HepG2 (cell line): ENCODE measurements at regions not wholly inside any gene's neighbourhood (a gene's known extent, or its start where the extent isn't known, plus 50 kb on each side); places are given as distances from the start of the nearest gene placed in this dataset.

ENCODE experiments used
- BRD4 ChIP-seq: sonication (generic); formaldehyde crosslinking; IDR thresholded peaks from 2 replicates; pipeline ENCODE4 v1.4.0; 2020; ENCODE audit warnings: missing genetic modification reagents
- FOXC1 ChIP-seq: sonication (generic); formaldehyde crosslinking; IDR thresholded peaks from 2 replicates; pipeline ENCODE4 v1.8.0; 2022; ENCODE audit warnings: mild to moderate bottlenecking, missing genetic modification reagents, borderline replicate concordance
- HMG20A ChIP-seq: IDR thresholded peaks from 2 replicates; pipeline ENCODE4 v1.6.1; 2016; ENCODE audit warnings: borderline replicate concordance
- HOXA9 ChIP-seq: sonication (generic); formaldehyde crosslinking; IDR thresholded peaks from 2 replicates; pipeline ENCODE4 v1.8.1; 2022; ENCODE audit warnings: missing genetic modification reagents, mild to moderate bottlenecking, moderate library complexity, borderline replicate concordance
- POLR2G ChIP-seq: fragments of 200-400 bp; formaldehyde crosslinking; IDR thresholded peaks from 2 replicates; pipeline ENCODE4 v1.6.1; 2018; ENCODE audit warnings: mild to moderate bottlenecking, low read depth, low read length, moderate library complexity
- SIN3B ChIP-seq: fragments of 150-350 bp; IDR thresholded peaks from 2 replicates; pipeline ENCODE4 v1.6.1; 2014; ENCODE audit warnings: low read length
- TEAD2 ChIP-seq: sonication (generic); formaldehyde crosslinking; IDR thresholded peaks from 2 replicates; pipeline ENCODE4 v1.9.0; 2021; ENCODE audit warnings: missing genetic modification reagents
- THYN1 ChIP-seq: sonication (generic); formaldehyde crosslinking; IDR thresholded peaks from 2 replicates; pipeline ENCODE4 v1.8.1; 2023; ENCODE audit warnings: low read depth, mild to moderate bottlenecking, moderate library complexity, missing genetic modification reagents, borderline replicate concordance
- ZNF160 ChIP-seq: sonication (generic); formaldehyde crosslinking; IDR thresholded peaks from 2 replicates; pipeline ENCODE4 v1.8.0; 2022; ENCODE audit warnings: mild to moderate bottlenecking, inconsistent platforms, missing genetic modification reagents
- ZNF180 ChIP-seq: sonication (generic); formaldehyde crosslinking; IDR thresholded peaks from 2 replicates; pipeline ENCODE4 v1.4.0; 2020; ENCODE audit warnings: low read depth, missing genetic modification reagents, borderline replicate concordance
- ZNF251 ChIP-seq: sonication (generic); formaldehyde crosslinking; IDR thresholded peaks from 2 replicates; pipeline ENCODE4 v1.9.0; 2021; ENCODE audit warnings: mild to moderate bottlenecking, missing genetic modification reagents
- ZNF562 ChIP-seq: sonication (generic); formaldehyde crosslinking; IDR thresholded peaks from 2 replicates; pipeline ENCODE4 v1.8.0; 2022; ENCODE audit warnings: missing genetic modification reagents, borderline replicate concordance
- ZNF773 ChIP-seq: sonication (generic); formaldehyde crosslinking; IDR thresholded peaks from 2 replicates; pipeline ENCODE4 v1.4.0; 2020; ENCODE audit warnings: missing genetic modification reagents, borderline replicate concordance
- TF ChIP-seq, protein P1 (sequence below): sonication (generic); formaldehyde crosslinking; IDR thresholded peaks from 2 replicates; pipeline ENCODE4 v1.5.0; 2020; ENCODE audit warnings: missing genetic modification reagents
- TF ChIP-seq, protein P2 (sequence below): sonication (generic); formaldehyde crosslinking; IDR thresholded peaks from 2 replicates; pipeline ENCODE4 v1.9.0; 2021; ENCODE audit warnings: missing genetic modification reagents, borderline replicate concordance

DNA sequence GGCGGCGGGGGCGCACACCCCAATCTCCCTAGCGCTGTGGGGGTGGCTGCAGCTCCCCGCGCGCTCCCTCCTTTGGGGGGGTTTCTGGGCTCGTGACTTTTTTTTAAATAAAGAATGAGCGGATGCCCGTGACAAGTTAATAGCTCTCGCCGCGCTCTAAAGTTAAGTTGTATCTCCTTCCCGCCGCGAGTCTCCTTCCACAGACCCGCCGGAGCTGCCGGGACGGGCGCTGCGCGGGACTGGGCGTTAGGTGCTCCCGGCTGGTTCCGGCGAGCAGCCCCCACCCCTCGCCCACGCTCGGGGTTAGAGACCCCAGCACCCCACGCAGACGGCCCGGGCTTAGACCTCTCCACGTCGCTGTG is 82.6 kb upstream of the HMGA2 start (continued):
- TF ChIP-seq, protein P1, sequence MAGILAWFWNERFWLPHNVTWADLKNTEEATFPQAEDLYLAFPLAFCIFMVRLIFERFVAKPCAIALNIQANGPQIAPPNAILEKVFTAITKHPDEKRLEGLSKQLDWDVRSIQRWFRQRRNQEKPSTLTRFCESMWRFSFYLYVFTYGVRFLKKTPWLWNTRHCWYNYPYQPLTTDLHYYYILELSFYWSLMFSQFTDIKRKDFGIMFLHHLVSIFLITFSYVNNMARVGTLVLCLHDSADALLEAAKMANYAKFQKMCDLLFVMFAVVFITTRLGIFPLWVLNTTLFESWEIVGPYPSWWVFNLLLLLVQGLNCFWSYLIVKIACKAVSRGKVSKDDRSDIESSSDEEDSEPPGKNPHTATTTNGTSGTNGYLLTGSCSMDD (CRISPR knock-in tag) = no peak
- TF ChIP-seq HOXA9 (CRISPR knock-in tag) (no peak), THYN1 (CRISPR knock-in tag) (no peak), FOXC1 (CRISPR knock-in tag) (no peak), ZNF251 (no peak), HMG20A (CRISPR knock-in tag) (no peak), SIN3B (no peak), BRD4 (CRISPR knock-in tag) (no peak), POLR2G (0 out of 2 replicates have a peak, but pooled peaks have one; percentile 1), ZNF562 (CRISPR knock-in tag) (no peak), TEAD2 (CRISPR knock-in tag) (no peak), ZNF773 (CRISPR knock-in tag) (0 out of 2 replicates have a peak, but pooled peaks have one; percentile 21), ZNF160 (CRISPR knock-in tag) (no peak), ZNF180 (CRISPR knock-in tag) (no peak)
- TF ChIP-seq, protein P2, sequence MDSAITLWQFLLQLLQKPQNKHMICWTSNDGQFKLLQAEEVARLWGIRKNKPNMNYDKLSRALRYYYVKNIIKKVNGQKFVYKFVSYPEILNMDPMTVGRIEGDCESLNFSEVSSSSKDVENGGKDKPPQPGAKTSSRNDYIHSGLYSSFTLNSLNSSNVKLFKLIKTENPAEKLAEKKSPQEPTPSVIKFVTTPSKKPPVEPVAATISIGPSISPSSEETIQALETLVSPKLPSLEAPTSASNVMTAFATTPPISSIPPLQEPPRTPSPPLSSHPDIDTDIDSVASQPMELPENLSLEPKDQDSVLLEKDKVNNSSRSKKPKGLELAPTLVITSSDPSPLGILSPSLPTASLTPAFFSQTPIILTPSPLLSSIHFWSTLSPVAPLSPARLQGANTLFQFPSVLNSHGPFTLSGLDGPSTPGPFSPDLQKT (CRISPR knock-in tag) = no peak
